Naive thymus-derived CD4-positive, alpha-beta T cell (primary cell): ENCODE measurements at regions not wholly inside any gene's neighbourhood (a gene's known extent, or its start where the extent isn't known, plus 50 kb on each side); places are given as distances from the start of the nearest gene placed in this dataset.

Source experiments
- ATAC-seq: fragments of 150-1000 bp; cut with Tn5 transposase; 2 replicates; pipeline ENCODE4 v1.10.0; 2021; ENCODE audit warnings: mild to moderate bottlenecking, moderate library complexity
- CTCF ChIA-PET: fragments of 350-600 bp; sonication (Branson Sonifier 250); formaldehyde crosslinking; loops from one replicate; lab custom pipeline; 2021; ENCODE audit warnings: antibody characterized with exemption; lab: Charles Lee
- POLR2A ChIA-PET: fragments of 350-600 bp; sonication (Branson Sonifier 250); formaldehyde crosslinking; loops from one replicate; lab custom pipeline; 2021; ENCODE audit warnings: antibody characterized with exemption, inconsistent platforms; lab: Charles Lee
- DNase-seq, 9 donors: peaks; one replicate each; pipeline versions ENCODE4 v3.0.0 to v3.0.0-alpha.2; 2020 to 2022; ENCODE audit warnings: mixed read lengths in 1 of 9
- H3K27ac ChIP-seq: one replicate; pipeline ENCODE4 v1.7.0; 2013; ENCODE audit warnings: mild to moderate bottlenecking, low read depth, low read length, moderate library complexity
- H3K27me3 ChIP-seq, 2 donors: one replicate each; pipeline ENCODE4 v1.7.0; 2013; ENCODE audit warnings: low read length in 2 of 2, mild to moderate bottlenecking in 2 of 2, moderate library complexity in 2 of 2; ENCODE audit not compliant: control insufficient read depth in 2 of 2, insufficient read depth in 2 of 2
- H3K36me3 ChIP-seq, 3 experiments: 1 replicate in 2 of 3; 2 replicates in 1 of 3; pipeline ENCODE4 v1.7.0; 2013; ENCODE audit warnings: low read length in 3 of 3, mild to moderate bottlenecking in 3 of 3, moderate library complexity in 1 of 3; ENCODE audit not compliant: insufficient read depth in 3 of 3, control insufficient read depth in 2 of 3
- H3K4me1 ChIP-seq, 2 donors: one replicate each; pipeline ENCODE4 v1.7.0; 2013; ENCODE audit warnings: low read length in 2 of 2, mild to moderate bottlenecking in 2 of 2, moderate library complexity in 1 of 2; ENCODE audit not compliant: control insufficient read depth in 2 of 2, insufficient read depth in 2 of 2
- H3K4me3 ChIP-seq: 2 replicates; pipeline ENCODE4 v1.7.0; 2013; ENCODE audit warnings: mild to moderate bottlenecking, low read length
- H3K9me3 ChIP-seq, 3 experiments: 1 replicate in 2 of 3; 2 replicates in 1 of 3; pipeline ENCODE4 v1.7.0; 2013; ENCODE audit warnings: low read length in 3 of 3; ENCODE audit not compliant: control insufficient read depth in 2 of 3
- H3K27ac Mint-ChIP-seq, 9 donors: one replicate each; pipeline ENCODE4 v1.8.0; 2020 to 2022; ENCODE audit warnings: mixed read lengths in 9 of 9, mild to moderate bottlenecking in 8 of 9, moderate library complexity in 5 of 9, inconsistent platforms in 2 of 9
- H3K27me3 Mint-ChIP-seq, 5 donors: one replicate each; pipeline ENCODE4 v1.8.0; 2021 to 2022; ENCODE audit warnings: mixed read lengths in 5 of 5, mild to moderate bottlenecking in 1 of 5
- H3K36me3 Mint-ChIP-seq, 5 donors: one replicate each; pipeline ENCODE4 v1.8.0; 2020 to 2022; ENCODE audit warnings: mixed read lengths in 5 of 5, mild to moderate bottlenecking in 3 of 5, inconsistent platforms in 1 of 5
- H3K4me1 Mint-ChIP-seq, 7 donors: one replicate each; pipeline ENCODE4 v1.8.0; 2020 to 2022; ENCODE audit warnings: mixed read lengths in 7 of 7, mild to moderate bottlenecking in 3 of 7, inconsistent platforms in 1 of 7
- H3K4me3 Mint-ChIP-seq, 10 donors: one replicate each; pipeline ENCODE4 v1.8.0; 2020 to 2022; ENCODE audit warnings: mild to moderate bottlenecking in 10 of 10, mixed read lengths in 10 of 10, moderate library complexity in 6 of 10, inconsistent platforms in 2 of 10
- H3K9me3 Mint-ChIP-seq, 11 donors: one replicate each; pipeline ENCODE4 v1.8.0; 2020 to 2022; ENCODE audit warnings: mixed read lengths in 11 of 11, mild to moderate bottlenecking in 4 of 11, inconsistent platforms in 1 of 11, moderate library complexity in 1 of 11
- intact Hi-C, 2 donors: fragments of 100-400 bp; cut with micrococcal nuclease; formaldehyde crosslinking; loops; one replicate each; pipeline ENCODE4 v1.15.1; 2023

- POLR2A ChIA-PET = no interaction called here
- Mint-ChIP-seq H3K36me3 (peaks cover 0 to 3% (median 0%) of the 10 kb centered on the region in 5 donors), H3K27me3 (no peaks in the 10 kb centered on the region), H3K4me3 (no peak overlapping the region), H3K4me1 (no peaks in the 10 kb centered on the region), H3K9me3 (peaks cover 0 to 16% (median 4%) of the 10 kb centered on the region in 11 donors), H3K27ac (no peak overlapping the region)
- DNase-seq = no peak
- CTCF ChIA-PET = no interaction called here
- H3K9me3 ChIP-seq = no peaks in the 10 kb centered on the region
- no peak overlapping the region for H3K4me3 ChIP-seq
- no peak for ATAC-seq
- no peaks in the 10 kb centered on the region for H3K4me1 ChIP-seq
- H3K27me3 ChIP-seq = no peaks in the 10 kb centered on the region
- intact Hi-C loops = no loop called here
- H3K27ac ChIP-seq = no peak overlapping the region
- H3K36me3 ChIP-seq = no peaks in the 10 kb centered on the region
These were observed 67.4 kb upstream of the ADAMTS19 start for GRCh38 chr5:129392681-129393080.

- DNase-seq (no peak), ATAC-seq (no peak)
- peaks cover 0 to under 1% (median 0%) of the 10 kb centered on the region in 5 donors for H3K36me3 Mint-ChIP-seq
These were observed 64.9 kb upstream of the ADAMTS19 start for GRCh38 chr5:129395247-129395646.

GRCh38 chr5:129398026-129398678, 61.9 kb upstream of the ADAMTS19 start:
- DNase-seq (no peak), ATAC-seq (no peak)
- Mint-ChIP-seq H3K4me3 (no peak overlapping the region), H3K36me3 (no peaks in the 10 kb centered on the region), H3K27ac (no peak overlapping the region), H3K4me1 (no peaks in the 10 kb centered on the region), H3K27me3 (peaks cover 0 to 3% (median 0%) of the 10 kb centered on the region in 5 donors), H3K9me3 (peaks cover 0 to 18% (median 4%) of the 10 kb centered on the region in 11 donors)
- Histone ChIP-seq H3K27ac (no peak overlapping the region), H3K4me3 (no peak overlapping the region), H3K27me3 (no peaks in the 10 kb centered on the region), H3K36me3 (no peaks in the 10 kb centered on the region), H3K4me1 (no peaks in the 10 kb centered on the region), H3K9me3 (no peaks in the 10 kb centered on the region)
- CTCF ChIA-PET = no interaction called here
- intact Hi-C loops = no loop called here
- POLR2A ChIA-PET = no interaction called here

More at GRCh38 chr5:129395247-129395646, 64.9 kb upstream of the ADAMTS19 start:
- no peaks in the 10 kb centered on the region for H3K4me1 ChIP-seq
- intact Hi-C loops = no loop called here
- H3K4me1 Mint-ChIP-seq = no peaks in the 10 kb centered on the region
- no peak overlapping the region for H3K4me3 Mint-ChIP-seq
- ChIA-PET POLR2A (no interaction called here), CTCF (no interaction called here)
- no peaks in the 10 kb centered on the region for H3K36me3 ChIP-seq
- no peak overlapping the region for H3K27ac Mint-ChIP-seq
- H3K27ac ChIP-seq = no peak overlapping the region
- H3K27me3 ChIP-seq = no peaks in the 10 kb centered on the region
- no peak overlapping the region for H3K4me3 ChIP-seq
- peaks cover 0 to 18% (median 4%) of the 10 kb centered on the region in 11 donors for H3K9me3 Mint-ChIP-seq
- no peaks in the 10 kb centered on the region for H3K9me3 ChIP-seq
- peaks cover 0 to 1% (median 0%) of the 10 kb centered on the region in 5 donors for H3K27me3 Mint-ChIP-seq

- H3K9me3 ChIP-seq = no peaks in the 10 kb centered on the region
- Mint-ChIP-seq H3K4me3 (no peak overlapping the region), H3K9me3 (peaks cover 0 to 18% (median 4%) of the 10 kb centered on the region in 11 donors), H3K27ac (no peak overlapping the region), H3K4me1 (no peaks in the 10 kb centered on the region), H3K36me3 (no peaks in the 10 kb centered on the region), H3K27me3 (peaks cover 0 to 3% (median 0%) of the 10 kb centered on the region in 5 donors)
- H3K4me1 ChIP-seq = no peaks in the 10 kb centered on the region
- DNase-seq (no peak), ATAC-seq (no peak)
- ChIA-PET CTCF (no interaction called here), POLR2A (no interaction called here)
- H3K27me3 ChIP-seq = no peaks in the 10 kb centered on the region
- no peak overlapping the region for H3K27ac ChIP-seq
- intact Hi-C loops = no loop called here
- H3K36me3 ChIP-seq = no peaks in the 10 kb centered on the region
- no peak overlapping the region for H3K4me3 ChIP-seq
These were observed 61.0 kb upstream of the ADAMTS19 start for GRCh38 chr5:129399069-129399468.

GRCh38 chr5:129400395-129400983, 59.6 kb upstream of the ADAMTS19 start:
- DNase-seq (no peak), ATAC-seq (no peak)
- H3K27ac Mint-ChIP-seq = no peak overlapping the region
- Histone ChIP-seq H3K27me3 (no peaks in the 10 kb centered on the region), H3K9me3 (no peaks in the 10 kb centered on the region), H3K27ac (no peak overlapping the region), H3K4me1 (no peaks in the 10 kb centered on the region), H3K36me3 (no peaks in the 10 kb centered on the region), H3K4me3 (no peak overlapping the region)
- no peak overlapping the region for H3K4me3 Mint-ChIP-seq
- peaks cover 0 to 3% (median 0%) of the 10 kb centered on the region in 5 donors for H3K27me3 Mint-ChIP-seq
- H3K9me3 Mint-ChIP-seq = peaks cover 0 to 18% (median 3%) of the 10 kb centered on the region in 11 donors
- ChIA-PET CTCF (no interaction called here), POLR2A (no interaction called here)
- intact Hi-C loops = no loop called here
- no peaks in the 10 kb centered on the region for H3K36me3 Mint-ChIP-seq
- H3K4me1 Mint-ChIP-seq = no peaks in the 10 kb centered on the region

DNA sequence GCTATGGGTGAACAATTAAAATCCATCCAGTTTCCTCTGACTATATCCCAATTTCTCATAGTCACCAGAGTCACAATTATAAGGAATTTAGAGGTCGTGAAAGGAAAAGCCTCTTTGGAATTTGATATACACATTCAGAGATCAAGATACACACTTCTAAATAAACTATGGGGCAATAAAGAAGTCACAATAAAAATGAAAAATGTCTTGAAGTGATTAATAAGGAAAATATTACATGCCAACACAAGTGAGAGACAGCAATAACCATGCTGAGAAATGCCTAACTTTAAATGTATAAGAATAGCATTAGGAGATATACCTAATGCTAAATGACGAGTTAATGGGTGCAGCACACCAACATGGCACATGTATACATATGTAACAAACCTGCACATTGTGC, 54.9 kb upstream of the ADAMTS19 start:
- no peak for DNase-seq
- Histone ChIP-seq H3K9me3 (no peaks in the 10 kb centered on the region), H3K27ac (no peak overlapping the region), H3K4me3 (no peak overlapping the region), H3K4me1 (no peaks in the 10 kb centered on the region), H3K27me3 (no peaks in the 10 kb centered on the region), H3K36me3 (no peaks in the 10 kb centered on the region)
- no peaks in the 10 kb centered on the region for H3K36me3 Mint-ChIP-seq
- ChIA-PET CTCF (no interaction called here), POLR2A (no interaction called here)
- H3K27me3 Mint-ChIP-seq = peaks cover 0 to 2% (median 0%) of the 10 kb centered on the region in 5 donors
- H3K4me3 Mint-ChIP-seq = no peak overlapping the region
- H3K9me3 Mint-ChIP-seq = peaks cover 0 to 6% (median 0%) of the 10 kb centered on the region in 11 donors
- no peaks in the 10 kb centered on the region for H3K4me1 Mint-ChIP-seq
- intact Hi-C loops = no loop called here
- no peak for ATAC-seq
- no peak overlapping the region for H3K27ac Mint-ChIP-seq

DNA sequence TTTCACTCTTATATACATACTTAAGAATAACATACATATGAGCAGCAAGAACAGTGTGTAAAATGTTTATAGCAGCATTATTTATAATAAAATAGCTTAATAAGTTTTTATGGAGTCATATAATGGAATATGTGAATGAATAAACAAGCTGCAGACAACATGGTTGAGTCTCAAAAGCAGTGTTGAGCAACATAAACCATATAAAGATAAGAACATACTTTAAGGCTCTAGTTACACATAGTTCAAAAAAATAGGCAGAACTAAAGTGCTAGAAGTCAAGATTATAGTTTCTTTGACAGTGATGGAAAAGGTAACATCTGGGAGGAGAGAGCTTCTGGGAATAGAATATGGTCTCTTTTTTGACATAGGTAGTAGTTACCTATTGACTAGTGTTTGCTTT, 53.7 kb upstream of the ADAMTS19 start:
- ChIA-PET POLR2A (no interaction called here), CTCF (no interaction called here)
- no peaks in the 10 kb centered on the region for H3K36me3 ChIP-seq
- intact Hi-C loops = no loop called here
- H3K4me3 Mint-ChIP-seq = no peak overlapping the region
- H3K27me3 ChIP-seq = no peaks in the 10 kb centered on the region
- H3K36me3 Mint-ChIP-seq = no peaks in the 10 kb centered on the region
- no peaks in the 10 kb centered on the region for H3K9me3 ChIP-seq
- no peak overlapping the region for H3K27ac Mint-ChIP-seq
- no peak overlapping the region for H3K4me3 ChIP-seq
- DNase-seq = no peak
- no peak overlapping the region for H3K27ac ChIP-seq
- H3K4me1 ChIP-seq = no peaks in the 10 kb centered on the region
- H3K4me1 Mint-ChIP-seq = no peaks in the 10 kb centered on the region
- no peak for ATAC-seq
- H3K27me3 Mint-ChIP-seq = no peaks in the 10 kb centered on the region
- H3K9me3 Mint-ChIP-seq = peaks cover 0 to 6% (median 0%) of the 10 kb centered on the region in 11 donors
